Uterus (tissue), 2 donors: ENCODE measurements at regions not wholly inside any gene's neighbourhood (a gene's known extent, or its start where the extent isn't known, plus 50 kb on each side); places are given as distances from the start of the nearest gene placed in this dataset.

Experiments
- POLR2A ChIP-seq, 2 donors: fragments of 450-650 bp; IDR thresholded peaks; one replicate each; pipeline ENCODE4 v1.6.1; 2016; ENCODE audit warnings: antibody characterized with exemption in 2 of 2, mild to moderate bottlenecking in 1 of 2, moderate library complexity in 1 of 2
- TF ChIP-seq, protein P1 (sequence below), 4 experiments: fragments of 200-600 bp in 2 of 4; fragments of 450-650 bp in 2 of 4; sonication (generic) in 2 of 4; IDR thresholded peaks; one replicate each; pipeline ENCODE4 v1.5.1; 2016 to 2019; ENCODE audit warnings: antibody characterized with exemption in 4 of 4, mild to moderate bottlenecking in 2 of 4, moderate library complexity in 1 of 4

GRCh38 chr5:167389537-167389936, 901.9 kb upstream of the WWC1 start:
- TF ChIP-seq, protein P1, sequence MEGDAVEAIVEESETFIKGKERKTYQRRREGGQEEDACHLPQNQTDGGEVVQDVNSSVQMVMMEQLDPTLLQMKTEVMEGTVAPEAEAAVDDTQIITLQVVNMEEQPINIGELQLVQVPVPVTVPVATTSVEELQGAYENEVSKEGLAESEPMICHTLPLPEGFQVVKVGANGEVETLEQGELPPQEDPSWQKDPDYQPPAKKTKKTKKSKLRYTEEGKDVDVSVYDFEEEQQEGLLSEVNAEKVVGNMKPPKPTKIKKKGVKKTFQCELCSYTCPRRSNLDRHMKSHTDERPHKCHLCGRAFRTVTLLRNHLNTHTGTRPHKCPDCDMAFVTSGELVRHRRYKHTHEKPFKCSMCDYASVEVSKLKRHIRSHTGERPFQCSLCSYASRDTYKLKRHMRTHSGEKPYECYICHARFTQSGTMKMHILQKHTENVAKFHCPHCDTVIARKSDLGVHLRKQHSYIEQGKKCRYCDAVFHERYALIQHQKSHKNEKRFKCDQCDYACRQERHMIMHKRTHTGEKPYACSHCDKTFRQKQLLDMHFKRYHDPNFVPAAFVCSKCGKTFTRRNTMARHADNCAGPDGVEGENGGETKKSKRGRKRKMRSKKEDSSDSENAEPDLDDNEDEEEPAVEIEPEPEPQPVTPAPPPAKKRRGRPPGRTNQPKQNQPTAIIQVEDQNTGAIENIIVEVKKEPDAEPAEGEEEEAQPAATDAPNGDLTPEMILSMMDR (IDR thresholded peaks at IDR 0.05): no peak
- no peak for TF ChIP-seq POLR2A (IDR thresholded peaks at IDR 0.05)
